T-cell (primary cell): ENCODE measurements at regions not wholly inside any gene's neighbourhood (a gene's known extent, or its start where the extent isn't known, plus 50 kb on each side); places are given as distances from the start of the nearest gene placed in this dataset.

Experiments used
- ATAC-seq, 4 experiments: fragments of 200-7000 bp in 3 of 4; fragments of 150-1000 bp in 1 of 4; cut with Tn5 transposase; replicated peaks in 1 of 4; 1 replicate in 3 of 4; 2 replicates in 1 of 4; pipeline ENCODE4 v1.10.0; 2021; ENCODE audit warnings: moderate library complexity in 3 of 4, mild to moderate bottlenecking in 2 of 4, moderate number of reproducible peaks in 1 of 4
- CTCF ChIA-PET, 2 donors: fragments of 300-600 bp; sonication (Branson Sonifier 250); formaldehyde crosslinking; loops; one replicate each; lab custom pipeline; 2022; ENCODE audit warnings: antibody characterized with exemption in 2 of 2; lab: Charles Lee
- POLR2A ChIA-PET, 2 donors: fragments of 300-600 bp; sonication (Branson Sonifier 250); formaldehyde crosslinking; loops; one replicate each; lab custom pipeline; 2022; ENCODE audit warnings: antibody characterized with exemption in 2 of 2; lab: Charles Lee
- DNase-seq, 35 experiments: peaks; one replicate each; pipeline versions ENCODE4 v3.0.0 to v3.0.0-alpha.2; 2013 to 2023
- H3K27ac ChIP-seq: one replicate; pipeline ENCODE4 v1.5.1; 2013; ENCODE audit warnings: low read length
- H3K27me3 ChIP-seq, 2 experiments: replicated peaks in 1 of 2; 1 replicate in 1 of 2; 2 replicates in 1 of 2; pipeline versions ENCODE4 v1.6.1 to v1.7.0; 2013; ENCODE audit warnings: low read length in 1 of 2, mixed read lengths in 1 of 2; ENCODE audit not compliant: control insufficient read depth in 2 of 2, insufficient read depth in 2 of 2; ENCODE audit errors: extremely low read depth in 1 of 2
- H3K36me3 ChIP-seq, 2 donors: 1 replicate in 1 of 2; 2 replicates in 1 of 2; pipeline versions ENCODE4 v1.6.1 to v1.7.0; 2013; ENCODE audit warnings: low read length in 1 of 2; ENCODE audit not compliant: control insufficient read depth in 2 of 2, insufficient read depth in 1 of 2; ENCODE audit errors: extremely low read depth in 1 of 2
- H3K4me1 ChIP-seq, 2 experiments: 1 replicate in 1 of 2; 2 replicates in 1 of 2; pipeline versions ENCODE4 v1.6.1 to v1.7.0; 2013; ENCODE audit warnings: low read length in 2 of 2, mixed read lengths in 1 of 2; ENCODE audit not compliant: insufficient read depth in 2 of 2, control insufficient read depth in 1 of 2; ENCODE audit errors: extremely low read depth in 1 of 2
- H3K4me3 ChIP-seq, 2 donors: 1 replicate in 1 of 2; 2 replicates in 1 of 2; pipeline versions ENCODE4 v1.5.1 to v1.7.0; 2013; ENCODE audit warnings: mild to moderate bottlenecking in 2 of 2, low read length in 1 of 2, moderate library complexity in 1 of 2; ENCODE audit not compliant: control insufficient read depth in 1 of 2; ENCODE audit errors: extremely low read depth in 1 of 2
- H3K9me3 ChIP-seq: 2 replicates; pipeline ENCODE4 v1.7.0; 2013
- H3K27ac Mint-ChIP-seq, 2 donors: one replicate each; pipeline ENCODE4 v1.8.0; 2020 to 2021; ENCODE audit warnings: mild to moderate bottlenecking in 2 of 2, mixed read lengths in 2 of 2
- H3K27me3 Mint-ChIP-seq, 2 donors: one replicate each; pipeline ENCODE4 v1.8.0; 2021 to 2022; ENCODE audit warnings: mixed read lengths in 2 of 2
- H3K36me3 Mint-ChIP-seq: one replicate; pipeline ENCODE4 v1.8.0; 2021; ENCODE audit warnings: mixed read lengths
- H3K4me1 Mint-ChIP-seq, 3 donors: one replicate each; pipeline ENCODE4 v1.8.0; 2020 to 2022; ENCODE audit warnings: mixed read lengths in 3 of 3, mild to moderate bottlenecking in 1 of 3
- H3K4me3 Mint-ChIP-seq, 3 donors: one replicate each; pipeline ENCODE4 v1.8.0; 2020 to 2022; ENCODE audit warnings: mild to moderate bottlenecking in 3 of 3, mixed read lengths in 3 of 3, moderate library complexity in 3 of 3
- H3K9me3 Mint-ChIP-seq, 3 donors: one replicate each; pipeline ENCODE4 v1.8.0; 2020 to 2022; ENCODE audit warnings: mixed read lengths in 3 of 3
- WGBS: methylation state at CpG from one replicate; pipeline ENCODE4 v1.1.5; 2013; ENCODE audit warnings: missing lambda C conversion rate; ENCODE audit not compliant: insufficient coverage; 5-methylcytosine and 5-hydroxymethylcytosine counted together

- no peaks in the 10 kb centered on the region for H3K4me1 ChIP-seq
- Mint-ChIP-seq H3K4me1 (no peaks in the 10 kb centered on the region), H3K27me3 (peaks cover 3 to 7% of the 10 kb centered on the region in 2 donors), H3K4me3 (no peak overlapping the region), H3K36me3 (no peaks in the 10 kb centered on the region), H3K27ac (no peak overlapping the region), H3K9me3 (no peaks in the 10 kb centered on the region)
- H3K4me3 ChIP-seq: no peak overlapping the region
- ATAC-seq (no peak), DNase-seq (no peak)
- H3K27ac ChIP-seq: no peak overlapping the region
- ChIA-PET CTCF (no interaction called here), POLR2A (no interaction called here)
- H3K9me3 ChIP-seq: no peaks in the 10 kb centered on the region
- no peaks in the 10 kb centered on the region for H3K27me3 ChIP-seq
- H3K36me3 ChIP-seq: no peaks in the 10 kb centered on the region
- WGBS: 85% methylated on average over 3 of the region's 5 CpGs
These were observed 445.5 kb downstream of the MED10 start for GRCh38 chr5:5932824-5933223.

GRCh38 chr5:5930561-5930960 is 447.8 kb downstream of the MED10 start:
- ATAC-seq: no peak

DNA sequence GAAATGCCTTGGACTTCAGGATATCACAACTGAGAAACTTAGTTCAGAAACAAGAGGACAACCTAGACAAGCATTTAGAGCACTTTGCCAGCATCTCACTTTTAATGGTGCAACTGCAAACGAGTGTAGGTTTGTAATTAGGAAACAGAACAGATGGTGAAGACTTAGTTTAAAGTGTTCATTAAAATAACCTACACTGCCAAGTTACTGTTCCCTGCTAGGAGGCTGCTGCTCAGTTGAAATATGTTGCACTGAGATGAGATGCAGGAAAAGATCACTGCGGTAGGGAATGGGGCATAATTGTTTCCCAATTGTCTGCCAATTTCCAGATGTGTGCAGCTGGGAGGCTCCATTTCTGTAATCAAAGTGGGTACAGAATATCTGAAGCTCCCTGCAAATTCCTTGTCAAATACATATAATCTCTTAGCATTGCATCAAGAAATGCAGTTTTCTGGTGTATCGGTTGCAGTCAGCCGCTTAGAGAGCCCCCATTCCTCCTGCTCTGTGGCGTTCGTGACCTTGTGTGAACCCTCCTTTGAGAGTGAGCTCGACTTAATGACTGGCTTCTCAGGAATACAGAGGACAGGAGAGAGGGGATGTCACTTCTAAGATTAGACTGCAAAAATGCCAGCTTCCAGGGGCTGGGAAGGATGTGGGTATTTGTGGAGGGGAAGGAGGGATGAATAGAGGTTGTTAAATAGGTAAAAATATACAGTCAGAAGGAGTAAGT is 448.9 kb downstream of the MED10 start:
- ATAC-seq: no peak
- Histone ChIP-seq H3K4me1 (no peaks in the 10 kb centered on the region), H3K27me3 (no peaks in the 10 kb centered on the region), H3K4me3 (no peak overlapping the region), H3K27ac (no peak overlapping the region), H3K9me3 (no peaks in the 10 kb centered on the region), H3K36me3 (no peaks in the 10 kb centered on the region)
- Mint-ChIP-seq H3K4me1 (no peaks in the 10 kb centered on the region), H3K4me3 (no peak overlapping the region), H3K27me3 (peaks cover 1 to 14% of the 10 kb centered on the region in 2 donors), H3K36me3 (no peaks in the 10 kb centered on the region), H3K9me3 (no peaks in the 10 kb centered on the region), H3K27ac (no peak overlapping the region)
- no peak for DNase-seq
- ChIA-PET CTCF (interaction anchor here in 1 of 2 donors (0.6 kb wide), 1 partner anchor 311 kb away, joined by 4 read pairs; no protein-coding TSS in a partner anchor), POLR2A (no interaction called here)
- WGBS: 61% methylated on average over 3 of the region's 7 CpGs

More at GRCh38 chr5:5930561-5930960, 447.8 kb downstream of the MED10 start:
- CTCF ChIA-PET: no interaction called here
- Histone ChIP-seq H3K27ac (no peak overlapping the region), H3K9me3 (no peaks in the 10 kb centered on the region), H3K27me3 (no peaks in the 10 kb centered on the region), H3K36me3 (no peaks in the 10 kb centered on the region), H3K4me1 (no peaks in the 10 kb centered on the region), H3K4me3 (no peak overlapping the region)
- Mint-ChIP-seq H3K27ac (no peak overlapping the region), H3K27me3 (peaks cover 1 to 11% of the 10 kb centered on the region in 2 donors), H3K36me3 (no peaks in the 10 kb centered on the region), H3K4me1 (no peaks in the 10 kb centered on the region), H3K4me3 (no peak overlapping the region), H3K9me3 (no peaks in the 10 kb centered on the region)
- POLR2A ChIA-PET: no interaction called here
- no peak for DNase-seq
- WGBS: no CpG with 5 or more reads among the region's 2 CpGs

DNA sequence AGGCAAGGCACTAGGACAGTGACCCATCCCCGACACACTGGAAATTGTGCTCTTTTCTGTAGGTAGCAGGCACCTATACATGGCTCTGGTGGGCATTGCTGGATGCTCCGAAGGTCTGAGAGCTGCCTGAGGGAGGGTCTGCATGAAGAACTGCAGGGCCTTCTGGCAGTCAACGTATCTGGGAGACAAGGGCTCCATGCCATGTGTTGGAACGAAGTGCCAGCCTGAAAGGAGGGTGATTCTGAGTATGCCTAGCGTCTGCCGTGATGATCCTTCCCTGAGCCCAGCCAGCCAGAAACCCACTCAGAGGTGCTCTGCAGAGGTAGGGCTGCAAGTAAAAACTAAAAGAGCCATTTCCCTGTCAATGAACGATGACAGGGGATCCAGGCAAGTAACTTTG is 453.2 kb downstream of the MED10 start:
- no peak for DNase-seq
- CTCF ChIA-PET: no interaction called here
- no peaks in the 10 kb centered on the region for H3K36me3 ChIP-seq

DNA sequence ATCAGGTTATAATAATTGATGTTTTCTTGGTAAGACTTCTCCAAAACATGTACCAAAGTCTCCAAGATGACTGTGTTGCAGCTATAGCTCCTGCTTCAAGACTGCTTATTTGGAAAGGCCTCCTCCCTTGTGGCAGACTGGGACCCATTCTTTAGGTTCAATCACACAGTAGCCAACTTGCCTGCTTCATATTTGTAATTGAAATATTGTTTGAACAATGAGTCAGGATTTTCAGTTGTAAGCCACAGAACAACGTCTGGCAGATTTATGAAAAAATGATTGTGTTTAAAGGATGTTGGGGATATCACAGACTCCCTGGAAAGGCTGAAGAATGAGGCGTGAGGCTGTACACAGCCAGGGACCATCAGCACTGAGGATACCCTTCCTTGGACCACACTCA is 458.9 kb downstream of the MED10 start:
- Histone ChIP-seq H3K36me3 (no peaks in the 10 kb centered on the region), H3K27ac (no peak overlapping the region), H3K27me3 (no peaks in the 10 kb centered on the region), H3K4me1 (no peaks in the 10 kb centered on the region), H3K4me3 (no peak overlapping the region), H3K9me3 (no peaks in the 10 kb centered on the region)
- CTCF ChIA-PET: no interaction called here
- no peak overlapping the region for H3K27ac Mint-ChIP-seq
- no peak for DNase-seq
- no peak for ATAC-seq
- no peaks in the 10 kb centered on the region for H3K27me3 Mint-ChIP-seq
- H3K4me3 Mint-ChIP-seq: no peak overlapping the region
- WGBS: 46% methylated on average over 2 of the region's 2 CpGs
- H3K36me3 Mint-ChIP-seq: no peaks in the 10 kb centered on the region
- no peaks in the 10 kb centered on the region for H3K4me1 Mint-ChIP-seq
- no peaks in the 10 kb centered on the region for H3K9me3 Mint-ChIP-seq
- POLR2A ChIA-PET: no interaction called here

More for the DNA sequence above, 453.2 kb downstream of the MED10 start:
- Histone ChIP-seq H3K27ac (no peak overlapping the region), H3K9me3 (no peaks in the 10 kb centered on the region), H3K4me3 (no peak overlapping the region), H3K27me3 (no peaks in the 10 kb centered on the region), H3K4me1 (no peaks in the 10 kb centered on the region)
- Mint-ChIP-seq H3K9me3 (no peaks in the 10 kb centered on the region), H3K4me3 (no peak overlapping the region), H3K36me3 (no peaks in the 10 kb centered on the region), H3K27ac (no peak overlapping the region), H3K27me3 (peaks cover 1 to 11% of the 10 kb centered on the region in 2 donors), H3K4me1 (no peaks in the 10 kb centered on the region)
- POLR2A ChIA-PET: no interaction called here
- WGBS: 59% methylated on average over 7 of the region's 7 CpGs
- no peak for ATAC-seq

DNA sequence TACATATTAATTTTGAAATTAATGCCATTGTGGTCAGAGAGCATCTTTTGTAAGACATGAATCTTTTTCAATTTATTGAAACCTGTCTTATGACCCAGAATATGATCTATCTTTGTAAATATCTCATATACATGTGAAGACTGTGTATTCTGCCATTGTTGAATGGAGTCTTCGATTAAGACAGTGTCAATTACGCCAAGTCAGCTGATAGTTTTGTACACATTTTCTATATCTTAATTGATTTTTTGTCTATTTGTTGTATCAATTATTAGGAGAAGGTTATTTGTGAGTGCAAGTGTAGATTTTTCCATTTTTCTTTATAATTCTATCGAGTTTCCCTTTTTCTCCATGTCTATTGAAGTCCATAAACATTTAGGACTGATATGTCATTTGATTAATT is 471.6 kb downstream of the MED10 start:
- DNase-seq (no peak), ATAC-seq (no peak)
- no peak overlapping the region for H3K27ac ChIP-seq
- H3K36me3 ChIP-seq: no peaks in the 10 kb centered on the region
- H3K4me1 ChIP-seq: no peaks in the 10 kb centered on the region
- H3K27ac Mint-ChIP-seq: no peak overlapping the region
- WGBS: no CpG with 5 or more reads among the region's 3 CpGs
- no peak overlapping the region for H3K4me3 ChIP-seq
- no peaks in the 10 kb centered on the region for H3K36me3 Mint-ChIP-seq
- no peaks in the 10 kb centered on the region for H3K9me3 ChIP-seq
- H3K4me1 Mint-ChIP-seq: no peaks in the 10 kb centered on the region
- CTCF ChIA-PET: no interaction called here
- H3K4me3 Mint-ChIP-seq: no peak overlapping the region
- peaks cover 0 to 10% of the 10 kb centered on the region in 2 donors for H3K27me3 Mint-ChIP-seq
- peaks cover 0 to 2% of the 10 kb centered on the region in 2 experiments for H3K27me3 ChIP-seq
- H3K9me3 Mint-ChIP-seq: peaks cover 3 to 8% (median 5%) of the 10 kb centered on the region in 3 donors
- POLR2A ChIA-PET: interaction anchor here in 1 of 2 donors (0.6 kb wide), 1 partner anchor 1646 kb away, joined by 3 read pairs; no protein-coding TSS in a partner anchor
